ENCODE measurements at regions not wholly inside any gene's neighbourhood (a gene's known extent, or its start where the extent isn't known, plus 50 kb on each side); places are given as distances from the start of the nearest gene placed in this dataset.

GRCh38 chr18:1906421-1906820, 664.9 kb downstream of the METTL4 start:
- Mint-ChIP-seq H3K27ac (no peak overlapping the region), H3K36me3 (ENCODE audit: low read depth) (no peaks in the 10 kb centered on the region), H3K4me3 (no peak overlapping the region), H3K9me3 (peaks cover 3% of the 10 kb centered on the region), H3K4me1 (ENCODE audit: low read depth) (no peaks in the 10 kb centered on the region), H3K27me3 (no peaks in the 10 kb centered on the region)

- no peaks in the 10 kb centered on the region for H3K4me1 Mint-ChIP-seq (ENCODE audit: low read depth)
- H3K27me3 Mint-ChIP-seq = no peaks in the 10 kb centered on the region
- H3K4me3 Mint-ChIP-seq = no peak overlapping the region
- no peak overlapping the region for H3K27ac Mint-ChIP-seq
- no peaks in the 10 kb centered on the region for H3K36me3 Mint-ChIP-seq (ENCODE audit: low read depth)
- H3K9me3 Mint-ChIP-seq = peaks cover 3% of the 10 kb centered on the region
Measured at GRCh38 chr18:1907470-1908206, 663.7 kb downstream of the METTL4 start.

GRCh38 chr18:1914489-1914888, 656.8 kb downstream of the METTL4 start:
- H3K27me3 Mint-ChIP-seq = no peaks in the 10 kb centered on the region
- no peaks in the 10 kb centered on the region for H3K36me3 Mint-ChIP-seq (ENCODE audit: low read depth)

GRCh38 chr18:1916869-1917523, 654.3 kb downstream of the METTL4 start:
- H3K27me3 Mint-ChIP-seq = no peaks in the 10 kb centered on the region
- no peaks in the 10 kb centered on the region for H3K4me1 Mint-ChIP-seq (ENCODE audit: low read depth)
- H3K36me3 Mint-ChIP-seq (ENCODE audit: low read depth) = no peaks in the 10 kb centered on the region
- no peak overlapping the region for H3K27ac Mint-ChIP-seq
- no peak overlapping the region for H3K4me3 Mint-ChIP-seq
- H3K9me3 Mint-ChIP-seq = peaks cover 20% of the 10 kb centered on the region

More at GRCh38 chr18:1914489-1914888, 656.8 kb downstream of the METTL4 start:
- H3K27ac Mint-ChIP-seq = no peak overlapping the region
- no peak overlapping the region for H3K4me3 Mint-ChIP-seq
- peaks cover 19% of the 10 kb centered on the region for H3K9me3 Mint-ChIP-seq
- no peaks in the 10 kb centered on the region for H3K4me1 Mint-ChIP-seq (ENCODE audit: low read depth)

- Mint-ChIP-seq H3K4me3 (no peak overlapping the region), H3K27me3 (no peaks in the 10 kb centered on the region), H3K36me3 (ENCODE audit: low read depth) (no peaks in the 10 kb centered on the region), H3K9me3 (peaks cover 20% of the 10 kb centered on the region), H3K4me1 (ENCODE audit: low read depth) (no peaks in the 10 kb centered on the region), H3K27ac (no peak overlapping the region)
Measured at GRCh38 chr18:1917569-1917968, 653.7 kb downstream of the METTL4 start.

GRCh38 chr18:1922066-1922465, 649.2 kb downstream of the METTL4 start:
- no peak overlapping the region for H3K4me3 Mint-ChIP-seq
- no peaks in the 10 kb centered on the region for H3K36me3 Mint-ChIP-seq (ENCODE audit: low read depth)
- peaks cover 4% of the 10 kb centered on the region for H3K9me3 Mint-ChIP-seq
- no peak overlapping the region for H3K27ac Mint-ChIP-seq
- H3K27me3 Mint-ChIP-seq = no peaks in the 10 kb centered on the region
- no peaks in the 10 kb centered on the region for H3K4me1 Mint-ChIP-seq (ENCODE audit: low read depth)

- Mint-ChIP-seq H3K4me3 (no peak overlapping the region), H3K4me1 (ENCODE audit: low read depth) (no peaks in the 10 kb centered on the region)
Measured at GRCh38 chr18:1928711-1929110, 642.6 kb downstream of the METTL4 start.

GRCh38 chr18:1929720-1930119, 641.6 kb downstream of the METTL4 start:
- no peaks in the 10 kb centered on the region for H3K36me3 Mint-ChIP-seq (ENCODE audit: low read depth)
- H3K27ac Mint-ChIP-seq = no peak overlapping the region
- no peaks in the 10 kb centered on the region for H3K27me3 Mint-ChIP-seq
- peaks cover 3% of the 10 kb centered on the region for H3K9me3 Mint-ChIP-seq
- no peaks in the 10 kb centered on the region for H3K4me1 Mint-ChIP-seq (ENCODE audit: low read depth)
- no peak overlapping the region for H3K4me3 Mint-ChIP-seq

More at GRCh38 chr18:1928711-1929110, 642.6 kb downstream of the METTL4 start:
- H3K27me3 Mint-ChIP-seq = no peaks in the 10 kb centered on the region
- peaks cover 3% of the 10 kb centered on the region for H3K9me3 Mint-ChIP-seq
- H3K36me3 Mint-ChIP-seq (ENCODE audit: low read depth) = no peaks in the 10 kb centered on the region
- H3K27ac Mint-ChIP-seq = no peak overlapping the region

GRCh38 chr18:1930291-1931270, 640.7 kb downstream of the METTL4 start:
- Mint-ChIP-seq H3K36me3 (ENCODE audit: low read depth) (no peaks in the 10 kb centered on the region), H3K27me3 (no peaks in the 10 kb centered on the region), H3K4me1 (ENCODE audit: low read depth) (no peaks in the 10 kb centered on the region), H3K27ac (no peak overlapping the region), H3K4me3 (no peak overlapping the region), H3K9me3 (peaks cover 7% of the 10 kb centered on the region)

GRCh38 chr18:1952486-1952885, 618.8 kb downstream of the METTL4 start:
- H3K4me1 Mint-ChIP-seq (ENCODE audit: low read depth) = no peaks in the 10 kb centered on the region
- H3K4me3 Mint-ChIP-seq = no peak overlapping the region
- no peaks in the 10 kb centered on the region for H3K9me3 Mint-ChIP-seq
- no peak overlapping the region for H3K27ac Mint-ChIP-seq
- H3K36me3 Mint-ChIP-seq (ENCODE audit: low read depth) = no peaks in the 10 kb centered on the region
- no peaks in the 10 kb centered on the region for H3K27me3 Mint-ChIP-seq

GRCh38 chr18:1954583-1955312, 616.6 kb downstream of the METTL4 start:
- Mint-ChIP-seq H3K4me3 (no peak overlapping the region), H3K27ac (no peak overlapping the region), H3K4me1 (ENCODE audit: low read depth) (no peaks in the 10 kb centered on the region), H3K9me3 (no peaks in the 10 kb centered on the region), H3K27me3 (no peaks in the 10 kb centered on the region), H3K36me3 (ENCODE audit: low read depth) (no peaks in the 10 kb centered on the region)

- Mint-ChIP-seq H3K4me1 (ENCODE audit: low read depth) (no peaks in the 10 kb centered on the region), H3K9me3 (no peaks in the 10 kb centered on the region), H3K4me3 (no peak overlapping the region), H3K36me3 (ENCODE audit: low read depth) (no peaks in the 10 kb centered on the region), H3K27ac (no peak overlapping the region), H3K27me3 (no peaks in the 10 kb centered on the region)
Measured at GRCh38 chr18:1958798-1959197, 612.5 kb downstream of the METTL4 start.

- H3K4me3 Mint-ChIP-seq = no peak overlapping the region
- H3K27ac Mint-ChIP-seq = no peak overlapping the region
- no peaks in the 10 kb centered on the region for H3K27me3 Mint-ChIP-seq
- no peaks in the 10 kb centered on the region for H3K4me1 Mint-ChIP-seq (ENCODE audit: low read depth)
- no peaks in the 10 kb centered on the region for H3K36me3 Mint-ChIP-seq (ENCODE audit: low read depth)
- no peaks in the 10 kb centered on the region for H3K9me3 Mint-ChIP-seq
Measured at GRCh38 chr18:1965016-1965415, 606.3 kb downstream of the METTL4 start.

GRCh38 chr18:1965541-1965940, 605.8 kb downstream of the METTL4 start:
- Mint-ChIP-seq H3K27me3 (no peaks in the 10 kb centered on the region), H3K36me3 (ENCODE audit: low read depth) (no peaks in the 10 kb centered on the region), H3K9me3 (no peaks in the 10 kb centered on the region), H3K27ac (no peak overlapping the region), H3K4me1 (ENCODE audit: low read depth) (no peaks in the 10 kb centered on the region), H3K4me3 (no peak overlapping the region)
